RKO (cell line): ENCODE measurements at regions not wholly inside any gene's neighbourhood (a gene's known extent, or its start where the extent isn't known, plus 50 kb on each side); places are given as distances from the start of the nearest gene placed in this dataset.

Experiments used
- DNase-seq: peaks from one replicate; pipeline ENCODE4 v3.0.0-alpha.2; 2016; ENCODE audit warnings: low spot score

DNA sequence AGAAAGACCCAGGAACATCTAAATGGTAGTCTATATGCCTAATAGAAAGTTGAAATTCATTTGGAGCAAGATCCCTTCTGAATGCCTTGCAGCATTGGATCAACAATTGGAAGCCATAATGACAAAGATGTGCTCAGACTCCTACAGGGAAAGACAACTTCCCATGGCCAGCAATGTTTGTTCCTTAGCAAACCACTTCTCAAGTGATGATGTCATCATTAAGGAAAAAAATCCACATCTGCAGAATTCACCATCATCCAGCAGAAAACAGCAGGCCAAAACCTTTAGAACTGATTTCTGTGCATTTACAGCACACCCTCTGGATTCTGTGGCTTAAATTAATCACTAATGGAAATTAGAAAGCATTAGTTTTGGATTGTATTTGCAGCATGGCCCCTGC, 82.4 kb upstream of the ZIC3 start:
- DNase-seq: no peak

DNA sequence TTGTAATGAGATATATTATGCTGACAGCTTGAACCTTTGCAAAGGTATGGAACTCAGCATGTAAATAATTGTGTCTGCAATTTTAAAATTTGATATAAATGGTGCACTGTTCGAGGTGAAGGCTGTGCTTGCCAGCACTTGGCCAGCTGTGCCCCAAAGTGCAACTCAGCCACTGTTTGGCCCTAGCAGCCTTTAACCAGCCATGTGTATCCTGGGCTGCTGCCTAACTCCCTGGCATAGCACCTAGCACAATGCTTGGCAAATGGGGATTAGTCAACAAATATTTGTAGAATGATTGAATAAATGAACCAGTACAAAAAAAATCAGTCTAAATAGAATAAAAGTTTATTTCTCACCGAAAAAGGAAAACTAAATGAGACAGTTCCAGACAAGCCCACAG, 83.8 kb upstream of the ZIC3 start:
- DNase-seq: no peak

DNA sequence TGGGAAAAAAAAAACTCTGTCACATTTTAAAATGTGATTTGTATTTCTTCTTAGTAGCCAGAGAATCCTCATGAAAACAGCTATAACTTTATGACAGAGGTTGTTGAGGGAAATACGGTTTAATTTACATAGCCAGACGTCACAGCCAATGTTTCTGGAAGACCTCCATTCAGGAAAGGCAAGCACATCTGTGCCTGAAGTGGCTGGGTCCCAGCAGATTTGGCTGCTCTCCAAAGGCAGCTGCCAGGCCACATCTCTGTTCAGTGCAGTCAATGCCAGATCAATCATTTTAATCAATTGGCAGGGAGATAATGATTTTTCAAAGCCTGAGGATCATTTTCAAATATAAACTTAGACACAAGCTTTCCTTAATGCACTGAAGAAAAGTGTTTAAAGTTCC, 86.5 kb upstream of the ZIC3 start:
- no peak for DNase-seq

DNA sequence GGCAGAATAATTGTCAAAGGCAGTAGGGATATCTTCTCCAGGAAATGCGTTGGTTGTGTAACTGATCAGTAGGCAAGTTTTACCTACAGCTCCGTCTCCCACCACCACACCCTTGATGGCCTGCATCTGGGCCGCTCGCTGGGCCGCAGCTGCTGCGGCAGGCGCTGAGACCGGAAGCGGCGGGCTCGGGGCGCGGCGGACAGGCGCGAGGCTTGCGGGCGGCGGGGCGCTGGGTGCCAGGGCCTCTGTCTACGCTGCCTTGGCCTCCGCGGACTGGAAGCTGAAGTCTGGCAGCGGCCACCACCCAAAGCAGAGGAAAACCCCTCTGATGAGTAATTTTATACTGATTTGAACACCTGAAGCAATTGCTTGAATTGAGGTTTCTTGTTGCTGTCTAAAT, 124.2 kb upstream of the ZIC3 start:
- DNase-seq: no peak

DNA sequence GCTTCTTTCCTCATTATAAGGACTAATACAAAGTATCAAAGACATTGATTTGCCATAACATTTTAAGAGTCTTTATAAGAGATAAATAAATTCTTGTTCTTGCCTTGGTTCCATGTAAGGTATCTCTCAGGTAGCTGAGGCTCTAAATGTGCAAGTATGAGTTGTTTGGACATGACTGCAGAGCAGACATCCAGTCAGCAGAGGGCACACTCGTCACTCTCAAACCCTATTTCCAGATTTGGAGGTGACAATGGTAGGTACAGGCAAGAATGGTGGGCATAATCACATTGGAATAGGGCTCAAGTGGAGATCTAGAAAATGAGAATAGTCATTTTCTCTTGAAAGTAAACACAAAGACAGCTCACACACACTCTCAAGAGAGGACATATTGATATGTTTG, 133.3 kb upstream of the ZIC3 start:
- DNase-seq: peak; percentile 12

DNA sequence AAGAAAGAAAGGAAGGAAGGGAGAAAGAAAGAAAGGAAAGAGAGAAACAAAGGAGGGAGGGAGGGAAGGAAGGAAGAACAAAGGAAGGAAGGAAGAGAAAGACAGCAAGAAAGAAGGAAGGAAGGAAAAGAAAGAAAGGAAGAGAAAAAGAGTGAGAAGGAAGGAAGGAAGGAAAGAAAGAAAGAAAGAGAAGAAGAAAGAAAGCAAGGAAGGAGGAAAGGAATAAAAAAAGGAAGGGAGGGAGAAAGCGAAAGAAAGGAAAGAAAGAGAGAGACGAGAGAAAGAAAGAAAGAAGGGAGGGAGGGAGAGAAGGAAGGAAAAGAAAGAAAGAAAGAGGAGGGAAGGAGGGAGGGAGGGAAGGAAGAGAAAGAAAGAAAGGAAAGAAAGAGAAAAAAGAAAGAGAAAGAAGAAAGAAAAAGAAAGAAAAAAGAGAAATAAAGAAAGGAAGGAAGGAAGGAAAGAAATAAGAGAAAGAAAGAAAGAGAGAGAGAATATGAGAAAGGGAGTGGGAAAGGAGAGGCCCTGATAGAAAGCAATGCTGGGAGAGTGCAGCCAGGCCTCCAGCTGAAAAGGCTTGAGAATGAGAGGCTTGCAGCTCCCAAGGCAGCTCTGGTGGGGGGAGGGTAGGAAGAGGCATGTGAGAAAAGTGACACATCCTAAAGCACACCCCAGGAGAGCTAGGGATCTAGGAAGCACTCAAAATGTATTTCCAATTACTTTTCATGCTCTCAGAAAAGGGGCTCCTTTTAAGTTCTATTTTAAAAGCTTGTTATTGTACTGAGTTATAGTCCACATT, 134.0 kb upstream of the ZIC3 start:
- DNase-seq: peak; percentile 11

DNA sequence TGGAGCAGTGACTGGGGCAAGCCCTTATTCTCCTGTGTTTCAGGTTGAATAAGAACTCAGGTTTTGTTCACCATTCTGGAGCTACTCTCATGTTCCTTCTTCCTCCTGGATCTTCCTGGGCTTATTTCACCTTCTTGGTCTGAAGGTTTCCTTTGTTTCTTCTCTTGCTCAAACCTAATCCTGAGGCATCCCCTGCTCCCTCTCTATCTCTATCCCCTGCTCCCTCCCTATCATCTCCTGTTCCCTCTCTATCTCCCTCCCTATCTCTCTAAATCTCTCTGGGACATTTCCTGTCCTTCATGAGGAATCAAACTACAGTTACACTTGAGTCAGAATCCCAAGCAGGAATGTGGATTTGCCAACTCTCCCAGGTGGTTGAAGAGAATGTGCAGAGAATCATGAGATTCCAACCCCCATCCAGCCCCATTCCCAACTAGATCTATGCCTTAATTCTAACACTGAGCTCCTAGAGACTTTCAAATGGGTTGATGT, 134.9 kb upstream of the ZIC3 start:
- DNase-seq: no peak

DNA sequence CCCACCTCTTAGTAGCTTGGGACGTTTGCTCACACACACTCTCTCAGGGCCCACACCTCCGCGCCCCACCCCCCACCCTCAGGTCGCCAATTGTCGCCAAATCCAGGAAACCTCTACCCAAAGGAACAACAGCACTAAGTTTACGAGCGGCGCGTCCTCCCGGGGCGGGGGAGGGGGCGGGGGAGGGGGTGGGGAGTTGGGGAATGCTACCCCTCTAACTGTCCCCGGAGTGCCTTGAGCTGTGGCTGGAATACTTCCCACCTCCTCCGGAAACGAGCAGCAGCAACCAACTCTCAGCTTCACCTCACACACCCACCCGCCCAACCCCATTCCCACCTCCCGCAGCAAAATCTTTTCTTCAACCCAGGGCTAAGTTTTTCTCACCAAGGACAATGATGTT, 135.6 kb upstream of the ZIC3 start:
- DNase-seq: no peak

DNA sequence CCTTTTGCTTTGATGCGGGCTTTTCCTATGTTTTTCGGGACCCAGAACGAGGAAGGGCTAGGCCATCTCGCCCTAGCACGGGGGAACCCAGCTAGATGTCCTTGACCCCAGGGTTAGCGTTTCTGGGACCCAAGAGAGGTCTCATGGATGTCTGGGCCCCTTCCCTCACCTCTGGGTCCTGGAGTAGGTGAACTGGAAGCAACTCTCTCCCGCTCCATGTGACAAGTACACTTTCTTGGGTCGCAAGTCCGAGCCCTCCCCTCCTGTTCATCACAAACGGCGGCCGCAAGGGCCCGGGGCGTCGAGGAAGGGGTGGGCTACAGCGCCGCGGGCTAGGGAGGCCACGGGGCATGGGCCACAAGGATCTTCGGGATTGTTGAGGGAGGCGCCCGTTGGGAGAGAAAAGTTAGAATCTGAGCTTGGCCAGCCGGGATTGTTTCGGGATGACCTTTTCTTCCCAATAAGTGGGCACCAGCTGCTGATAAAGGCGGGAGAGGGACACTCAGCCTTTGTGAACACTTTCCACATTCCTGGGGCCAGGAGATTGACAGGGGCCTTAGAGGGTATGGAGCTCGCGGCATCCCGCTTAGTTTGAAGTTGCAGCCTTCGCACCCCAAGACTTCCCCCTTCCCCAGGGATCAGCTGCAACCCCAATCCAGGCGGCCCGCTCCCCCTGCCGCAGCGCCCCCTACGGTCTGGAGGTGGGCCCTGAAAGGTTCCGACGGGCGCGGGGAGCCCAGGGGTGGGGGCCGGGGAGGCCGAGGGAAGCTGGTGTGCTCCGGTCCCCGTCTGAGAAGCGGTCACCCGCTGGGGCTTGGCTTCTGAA, 136.9 kb upstream of the ZIC3 start:
- DNase-seq: no peak

DNA sequence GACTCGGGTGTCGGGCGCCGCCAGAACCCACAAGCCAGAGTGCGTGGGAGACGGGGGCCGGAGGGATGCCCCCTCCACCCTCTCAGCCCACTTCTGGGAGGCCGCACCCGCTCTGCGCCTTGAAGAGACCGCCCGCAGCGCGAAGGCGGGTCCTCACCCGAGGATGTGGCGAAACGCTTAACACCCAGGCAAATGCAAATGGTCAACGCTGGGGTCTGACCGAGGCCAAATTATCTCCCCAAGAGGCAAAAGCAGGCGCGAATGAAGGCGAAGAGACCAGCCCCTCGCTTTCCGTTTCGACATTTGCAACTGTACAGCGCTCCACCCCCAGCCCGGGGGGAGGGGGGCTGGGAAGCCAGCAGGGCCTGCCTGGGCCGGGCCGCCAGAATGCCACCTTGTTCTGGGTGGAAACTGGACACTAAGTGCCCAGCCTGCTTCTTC, 137.7 kb upstream of the ZIC3 start:
- DNase-seq: no peak

DNA sequence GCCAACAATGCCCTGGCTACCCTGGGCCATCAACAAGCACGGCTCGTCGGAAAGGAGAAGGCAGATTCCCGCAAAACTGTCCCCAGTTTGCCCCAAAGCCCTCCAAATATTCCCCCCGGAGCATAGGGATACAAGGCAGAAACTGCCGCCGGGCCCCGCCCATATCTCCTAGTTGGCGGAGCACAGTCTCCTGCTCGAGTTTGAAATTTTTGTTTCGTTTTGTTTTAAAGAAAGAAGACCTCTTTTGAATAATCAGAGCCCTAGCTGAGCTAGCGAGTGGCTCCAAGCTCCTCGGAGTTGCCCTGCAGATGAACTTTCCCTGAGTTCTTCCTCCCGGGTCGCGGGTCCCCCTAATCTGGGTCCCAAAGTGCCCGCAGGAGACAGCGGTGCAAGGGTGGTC, 138.1 kb upstream of the ZIC3 start:
- no peak for DNase-seq

DNA sequence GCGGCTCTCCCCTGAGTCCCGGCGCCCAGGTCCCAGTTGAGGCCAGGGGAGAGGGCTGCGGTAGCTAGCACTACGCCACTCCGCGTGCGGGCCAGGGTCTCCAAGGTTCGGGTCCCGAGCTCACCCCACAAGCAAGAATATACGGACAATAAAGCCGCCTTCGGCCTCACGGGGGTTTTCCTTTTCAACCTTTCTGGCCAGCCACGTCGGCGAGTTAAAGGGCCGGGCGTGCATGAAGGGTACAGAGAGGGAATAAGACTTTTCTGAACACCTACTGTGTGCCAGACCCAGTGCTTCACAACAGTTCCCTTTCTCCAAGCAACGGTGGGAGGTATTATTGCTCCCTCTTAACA, 138.5 kb upstream of the ZIC3 start:
- no peak for DNase-seq

DNA sequence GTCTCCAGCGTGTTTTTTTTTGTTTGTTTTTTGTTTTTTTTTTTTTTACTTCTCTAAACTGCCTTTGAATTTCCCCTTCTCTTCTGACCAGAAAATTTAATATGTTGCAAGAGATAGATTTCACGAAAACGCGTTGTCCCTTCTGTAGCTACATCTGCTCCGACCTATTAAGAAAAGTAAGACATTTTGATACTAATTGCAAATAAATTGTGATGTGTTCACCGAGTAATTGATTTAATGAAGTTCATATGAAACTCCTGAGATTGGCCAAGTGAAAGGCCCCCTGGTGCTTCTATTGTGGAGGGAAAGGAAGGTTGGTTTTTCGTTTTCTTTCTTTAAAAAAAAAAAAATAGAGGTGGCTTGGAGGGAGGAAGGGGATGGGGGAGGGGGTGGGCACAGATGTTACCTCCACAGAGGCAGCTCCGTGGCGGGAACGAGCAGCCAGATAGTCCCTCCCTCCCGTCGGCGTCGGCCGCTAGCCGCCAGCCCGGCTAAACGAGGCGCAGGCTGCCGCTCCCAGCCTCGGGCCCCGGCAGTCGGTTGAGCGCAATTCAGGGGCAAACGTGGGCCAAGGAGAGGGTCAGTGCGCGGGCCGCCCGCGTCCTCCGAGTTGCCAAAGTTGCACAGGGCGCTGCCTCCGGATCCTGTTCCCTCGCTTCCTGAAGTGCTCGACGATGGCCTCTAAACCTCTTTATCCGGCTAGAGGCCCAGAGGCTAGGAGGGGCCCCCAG, 139.1 kb upstream of the ZIC3 start:
- no peak for DNase-seq

DNA sequence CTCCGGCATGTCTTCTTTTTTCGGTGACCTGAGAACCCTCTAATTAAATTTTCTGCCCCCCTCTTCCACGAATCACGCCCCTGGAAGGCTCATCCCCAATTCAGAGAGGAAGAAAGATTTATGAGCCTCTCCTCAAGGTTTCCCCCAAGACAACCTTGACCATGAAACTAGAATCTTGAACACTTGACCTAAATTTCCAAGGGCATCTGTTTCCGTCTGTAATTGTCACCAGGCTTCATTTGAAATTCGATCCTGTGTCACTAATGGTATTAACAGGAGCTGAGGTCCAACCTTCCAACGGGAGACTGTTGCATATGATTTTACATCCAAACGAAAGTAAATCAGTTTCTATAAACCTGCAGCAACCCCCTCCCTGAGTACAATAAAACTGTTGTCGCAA, 139.9 kb upstream of the ZIC3 start:
- DNase-seq: no peak

DNA sequence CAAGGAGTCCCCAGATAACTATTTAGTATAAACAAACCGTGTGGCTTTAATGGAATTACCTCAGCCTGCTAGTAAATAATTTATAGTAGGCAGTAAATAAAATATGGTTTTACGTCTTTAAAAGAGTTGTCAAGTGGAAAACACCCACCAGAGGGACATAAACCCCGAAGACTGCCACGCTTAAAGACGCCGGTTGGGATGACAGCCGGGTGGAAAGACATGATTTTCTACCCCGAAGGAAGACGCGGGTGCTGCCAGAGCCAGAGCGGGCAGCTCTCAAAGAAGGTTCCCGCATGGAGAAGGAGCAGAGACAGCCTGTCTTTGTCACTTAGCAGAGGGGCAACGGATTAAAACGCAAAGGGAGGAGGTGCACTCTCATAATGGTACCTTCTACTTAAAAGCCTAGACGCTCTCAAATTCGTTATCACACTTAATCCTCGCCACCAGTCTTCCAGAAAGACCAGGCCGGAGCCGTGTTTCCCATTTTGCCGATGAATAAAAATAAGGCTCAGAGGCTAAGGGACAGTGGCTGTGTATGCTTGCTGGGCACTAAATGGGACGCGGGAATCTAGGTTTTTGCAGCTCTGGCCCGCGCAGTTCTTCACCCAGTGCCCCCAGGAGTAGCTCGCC, 140.5 kb upstream of the ZIC3 start:
- DNase-seq: no peak

DNA sequence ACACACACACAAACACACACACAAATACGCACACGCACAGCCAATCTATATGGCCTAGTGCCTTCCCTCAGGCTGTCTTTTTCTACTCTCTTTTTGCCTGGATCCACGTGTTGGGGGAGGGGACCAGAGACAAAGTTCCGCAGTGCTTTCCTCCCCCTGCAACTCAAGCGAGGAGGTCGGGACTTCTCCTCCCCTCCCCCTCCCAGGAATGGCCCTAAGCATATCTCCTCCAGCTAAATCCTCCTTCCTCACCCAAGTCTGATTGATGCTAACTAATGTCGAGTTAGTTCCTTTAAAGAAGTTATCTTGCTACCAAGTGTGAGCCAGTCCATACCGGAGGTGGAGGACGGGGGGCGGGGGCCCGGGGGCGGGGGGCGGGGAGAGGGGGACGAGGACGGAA, 141.2 kb upstream of the ZIC3 start:
- DNase-seq: no peak

DNA sequence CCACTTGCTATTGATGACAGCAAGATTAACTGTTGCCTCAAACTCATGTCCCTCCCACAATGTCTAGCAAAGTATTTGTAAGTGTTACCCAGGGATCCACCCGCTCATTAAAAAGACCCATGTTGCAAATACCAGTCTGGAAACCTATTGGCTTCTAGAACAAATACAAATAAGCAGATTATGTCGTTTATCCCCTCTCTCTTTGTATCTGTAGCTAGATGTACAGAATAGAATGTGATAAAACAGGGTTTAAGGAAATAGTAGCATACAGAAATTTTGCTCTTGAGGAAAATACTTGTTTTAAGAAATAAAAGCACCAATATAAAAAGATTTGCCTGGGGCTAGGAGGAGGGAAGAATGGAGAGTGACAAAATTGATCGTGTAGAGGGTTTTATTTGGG, 142.7 kb upstream of the ZIC3 start:
- no peak for DNase-seq

DNA sequence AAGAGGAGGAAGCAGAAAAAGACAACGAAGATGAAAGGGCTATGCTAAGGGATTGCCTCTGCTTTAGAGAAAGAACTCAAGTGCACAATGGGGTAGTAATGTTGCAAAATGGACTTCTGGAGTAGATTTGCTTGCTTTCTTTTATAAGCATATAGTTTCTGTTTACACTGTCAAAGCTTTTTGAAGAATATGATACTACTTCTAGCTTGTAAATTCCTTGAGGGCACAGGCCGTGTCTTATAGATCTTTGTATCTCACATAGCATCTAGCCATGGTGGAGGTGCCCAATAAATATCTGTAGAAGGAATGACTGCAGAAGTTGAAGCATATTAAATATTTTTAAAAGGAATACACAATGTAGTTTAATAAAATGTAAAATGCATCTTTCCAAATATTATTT, 147.8 kb upstream of the ZIC3 start:
- no peak for DNase-seq

DNA sequence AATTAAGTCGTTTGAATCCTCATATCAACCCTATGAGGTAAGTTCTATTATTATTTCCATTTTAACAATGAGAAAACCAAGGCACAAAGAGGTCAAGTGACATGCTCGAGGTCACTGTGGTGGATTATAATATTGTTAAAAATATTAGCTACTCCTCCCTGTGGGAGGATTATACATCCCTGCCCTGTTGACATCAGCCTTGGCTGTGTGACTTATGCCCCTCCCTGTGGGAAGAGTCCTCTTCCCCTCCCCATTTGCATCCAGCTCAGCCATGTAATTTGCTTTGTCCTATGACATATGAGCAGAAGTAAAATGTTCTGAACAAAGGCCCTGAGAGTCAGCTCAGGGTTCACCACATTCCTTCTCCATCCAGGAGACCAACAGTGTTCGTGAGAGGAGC, 152.7 kb upstream of the ZIC3 start:
- DNase-seq: no peak

DNA sequence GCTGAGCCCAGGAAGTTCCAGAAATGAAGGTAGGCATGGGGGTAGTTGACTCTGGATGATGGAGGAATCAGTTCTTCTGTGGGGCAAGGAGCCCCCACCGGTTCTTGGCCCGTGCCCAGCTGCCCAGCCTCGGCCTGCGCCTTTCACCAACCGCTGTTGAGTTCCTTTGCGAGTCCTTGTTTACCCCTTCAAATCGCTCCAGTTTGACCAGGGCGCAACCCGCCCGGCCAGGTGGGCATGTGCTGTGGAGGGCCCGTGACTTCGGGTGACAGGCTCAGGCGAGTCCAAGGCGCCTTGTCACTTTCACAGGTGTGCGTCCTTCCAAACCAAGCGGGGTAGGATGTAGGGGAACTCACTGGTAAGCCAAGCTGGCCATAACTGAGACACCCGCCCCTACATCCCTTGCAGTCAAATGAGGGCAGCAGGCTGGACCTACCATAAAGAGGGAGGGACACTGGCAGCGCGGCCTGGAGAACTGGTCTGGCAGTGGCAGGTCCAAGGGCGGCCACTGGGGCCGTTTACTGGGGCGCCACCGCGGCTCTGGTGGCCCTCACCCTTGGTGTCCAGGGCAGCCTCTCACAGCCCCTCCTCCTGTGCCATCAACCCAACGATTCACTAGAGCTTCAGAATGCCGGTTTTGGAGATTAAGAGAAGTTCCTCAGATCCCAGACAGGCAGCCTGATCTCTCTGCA, 160.3 kb upstream of the ZIC3 start:
- no peak for DNase-seq

DNA sequence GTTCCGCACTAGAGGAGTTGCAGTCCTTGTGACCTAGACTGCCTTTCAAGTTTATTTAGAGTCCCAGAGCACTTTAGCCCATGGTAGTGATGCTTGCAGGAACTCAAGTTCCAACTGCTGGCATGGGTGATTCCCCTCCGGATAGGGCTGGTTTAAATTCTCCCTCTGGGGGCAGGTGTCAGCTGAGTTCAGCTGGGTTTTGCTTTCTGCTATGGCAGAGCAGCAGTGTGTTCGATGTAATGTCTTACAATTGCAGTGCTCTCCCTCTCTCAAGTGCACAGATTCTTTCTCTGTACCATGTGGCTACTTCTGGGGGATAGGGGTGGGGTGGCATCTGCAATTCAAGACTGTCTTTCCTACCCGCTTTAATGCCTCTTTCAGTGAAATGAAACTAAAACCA, 164.8 kb upstream of the ZIC3 start:
- DNase-seq: no peak

DNA sequence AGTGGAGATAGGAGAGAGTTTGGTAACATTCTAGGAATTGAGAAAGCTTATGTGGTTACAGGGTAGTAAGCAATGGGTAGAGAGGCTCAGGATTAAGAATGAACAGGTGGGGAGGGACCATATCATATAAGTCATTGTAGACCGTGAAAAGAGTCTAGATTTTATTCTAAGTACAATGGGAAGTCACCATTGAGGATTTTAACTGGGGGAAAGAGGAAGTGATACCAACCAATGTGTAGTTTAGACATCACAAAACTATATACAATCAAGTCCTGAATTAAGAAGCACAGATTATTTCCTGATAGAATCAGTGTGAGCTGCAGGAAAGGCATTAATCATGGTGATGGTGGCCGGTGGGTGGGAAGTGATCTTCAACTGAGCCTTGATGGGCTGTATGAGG, 178.3 kb upstream of the ZIC3 start:
- no peak for DNase-seq
